Mammary epithelial cell (primary cell): ENCODE measurements at regions not wholly inside any gene's neighbourhood (a gene's known extent, or its start where the extent isn't known, plus 50 kb on each side); places are given as distances from the start of the nearest gene placed in this dataset.

ENCODE experiments used
- EZH2 ChIP-seq: IDR thresholded peaks from 2 replicates; pipeline ENCODE4 v1.6.1; 2012; ENCODE audit warnings: low read length, inconsistent platforms, borderline replicate concordance
- TF ChIP-seq, protein P1 (sequence below), 2 donors: IDR thresholded peaks in 1 of 2; conservative IDR thresholded peaks in 1 of 2; 2 replicates each; pipeline ENCODE4 v1.5.1; 2011 to 2012; ENCODE audit warnings: inconsistent platforms in 2 of 2, low read length in 2 of 2, mild to moderate bottlenecking in 2 of 2, control low read depth in 1 of 2, low read depth in 1 of 2; ENCODE audit not compliant: insufficient read depth in 1 of 2; ENCODE audit errors: extremely low read depth in 1 of 2

DNA sequence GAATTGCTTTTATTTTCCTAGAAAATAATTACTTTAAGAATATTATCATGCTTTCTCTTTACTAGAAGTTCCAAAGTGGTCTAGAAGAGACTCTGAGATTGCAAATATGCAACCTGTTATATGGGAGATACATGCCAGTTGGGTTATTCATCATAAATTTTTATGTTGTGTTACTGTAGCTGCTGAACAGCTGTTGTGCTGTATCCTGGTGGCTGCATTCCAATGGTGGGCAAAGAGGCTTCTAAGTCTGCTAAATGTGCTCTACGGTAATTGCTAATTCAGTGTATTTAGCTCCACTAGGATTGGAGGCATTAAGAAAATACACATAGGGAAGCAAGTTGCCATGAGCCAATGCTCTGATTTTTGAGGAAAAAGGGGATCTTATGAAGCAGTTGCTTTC, 409.0 kb downstream of the TUSC7 start:
- TF ChIP-seq, protein P1, sequence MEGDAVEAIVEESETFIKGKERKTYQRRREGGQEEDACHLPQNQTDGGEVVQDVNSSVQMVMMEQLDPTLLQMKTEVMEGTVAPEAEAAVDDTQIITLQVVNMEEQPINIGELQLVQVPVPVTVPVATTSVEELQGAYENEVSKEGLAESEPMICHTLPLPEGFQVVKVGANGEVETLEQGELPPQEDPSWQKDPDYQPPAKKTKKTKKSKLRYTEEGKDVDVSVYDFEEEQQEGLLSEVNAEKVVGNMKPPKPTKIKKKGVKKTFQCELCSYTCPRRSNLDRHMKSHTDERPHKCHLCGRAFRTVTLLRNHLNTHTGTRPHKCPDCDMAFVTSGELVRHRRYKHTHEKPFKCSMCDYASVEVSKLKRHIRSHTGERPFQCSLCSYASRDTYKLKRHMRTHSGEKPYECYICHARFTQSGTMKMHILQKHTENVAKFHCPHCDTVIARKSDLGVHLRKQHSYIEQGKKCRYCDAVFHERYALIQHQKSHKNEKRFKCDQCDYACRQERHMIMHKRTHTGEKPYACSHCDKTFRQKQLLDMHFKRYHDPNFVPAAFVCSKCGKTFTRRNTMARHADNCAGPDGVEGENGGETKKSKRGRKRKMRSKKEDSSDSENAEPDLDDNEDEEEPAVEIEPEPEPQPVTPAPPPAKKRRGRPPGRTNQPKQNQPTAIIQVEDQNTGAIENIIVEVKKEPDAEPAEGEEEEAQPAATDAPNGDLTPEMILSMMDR (conservative IDR thresholded peaks at IDR 0.05 in 1 of 2, IDR thresholded peaks at IDR 0.05 in 1 of 2; ENCODE audit: extremely low read depth in 1 of 2, insufficient read depth in 1 of 2, low read depth in 1 of 2, low read length in 2 of 2), result no peak
- TF ChIP-seq EZH2, result no peak
